Parathyroid adenoma (tissue), 2 donors: ENCODE measurements at regions not wholly inside any gene's neighbourhood (a gene's known extent, or its start where the extent isn't known, plus 50 kb on each side); places are given as distances from the start of the nearest gene placed in this dataset.

Experiments used
- H2AFZ ChIP-seq: fragments of 300-600 bp; sonication (generic); one replicate; pipeline ENCODE4 v1.7.0; 2017; ENCODE audit warnings: antibody characterized with exemption, mild to moderate bottlenecking
- H3K27ac ChIP-seq: fragments of 300-600 bp; sonication (generic); one replicate; pipeline ENCODE4 v1.7.0; 2017
- H3K27me3 ChIP-seq: fragments of 300-600 bp; sonication (generic); one replicate; pipeline ENCODE4 v1.7.0; 2017; ENCODE audit warnings: low read length; ENCODE audit not compliant: control insufficient read depth, insufficient read depth
- H3K36me3 ChIP-seq: fragments of 300-600 bp; sonication (generic); one replicate; pipeline ENCODE4 v1.7.0; 2017; ENCODE audit warnings: low read length; ENCODE audit not compliant: control insufficient read depth, insufficient read depth
- H3K4me1 ChIP-seq: fragments of 300-600 bp; sonication (generic); one replicate; pipeline ENCODE4 v1.7.0; 2017; ENCODE audit warnings: control low read depth
- H3K4me2 ChIP-seq: fragments of 300-600 bp; sonication (generic); one replicate; pipeline ENCODE4 v1.7.0; 2017; ENCODE audit warnings: low read length
- H3K4me3 ChIP-seq: fragments of 300-600 bp; sonication (generic); one replicate; pipeline ENCODE4 v1.7.0; 2017; ENCODE audit warnings: low read depth, low read length
- H3K79me2 ChIP-seq: fragments of 300-600 bp; sonication (generic); one replicate; pipeline ENCODE4 v1.7.0; 2017; ENCODE audit warnings: control low read depth
- H3K9ac ChIP-seq: fragments of 300-600 bp; sonication (generic); one replicate; pipeline ENCODE4 v1.7.0; 2017; ENCODE audit warnings: mild to moderate bottlenecking
- H3K9me3 ChIP-seq: fragments of 300-600 bp; sonication (generic); one replicate; pipeline ENCODE4 v1.7.0; 2017; ENCODE audit warnings: low read length; ENCODE audit not compliant: control insufficient read depth
- CTCF ChIP-seq: fragments of 300-600 bp; sonication (generic); IDR thresholded peaks from one replicate; pipeline ENCODE4 v1.7.0; 2017; ENCODE audit warnings: antibody characterized with exemption, mild to moderate bottlenecking
- donor health status: primary hyperparathyroidism.

GRCh38 chr12:126361804-126362203 is 1296.6 kb downstream of the AACS start:
- Histone ChIP-seq H3K9ac (no peak overlapping the region), H3K4me1 (no peaks in the 10 kb centered on the region), H3K27ac (no peak overlapping the region), H3K79me2 (no peaks in the 10 kb centered on the region), H2AFZ (no peak overlapping the region), H3K9me3 (no peaks in the 10 kb centered on the region), H3K4me2 (no peak overlapping the region), H3K27me3 (no peaks in the 10 kb centered on the region), H3K36me3 (no peaks in the 10 kb centered on the region), H3K4me3 (no peak overlapping the region)
- no peak for TF ChIP-seq CTCF

- Histone ChIP-seq H3K27ac (no peak overlapping the region), H3K79me2 (no peaks in the 10 kb centered on the region), H3K9ac (no peak overlapping the region), H3K36me3 (no peaks in the 10 kb centered on the region), H3K4me3 (no peak overlapping the region), H2AFZ (no peak overlapping the region), H3K4me2 (no peak overlapping the region), H3K27me3 (no peaks in the 10 kb centered on the region), H3K9me3 (no peaks in the 10 kb centered on the region), H3K4me1 (no peaks in the 10 kb centered on the region)
- no peak for TF ChIP-seq CTCF
Observed at GRCh38 chr12:126362493-126362892, 1297.3 kb downstream of the AACS start.

- Histone ChIP-seq H3K4me3 (no peak overlapping the region), H3K27ac (no peak overlapping the region), H2AFZ (no peak overlapping the region), H3K4me1 (no peaks in the 10 kb centered on the region), H3K36me3 (no peaks in the 10 kb centered on the region), H3K9me3 (no peaks in the 10 kb centered on the region), H3K27me3 (no peaks in the 10 kb centered on the region), H3K4me2 (no peak overlapping the region), H3K79me2 (no peaks in the 10 kb centered on the region), H3K9ac (no peak overlapping the region)
- no peak for TF ChIP-seq CTCF
Observed at GRCh38 chr12:126362964-126363363, 1297.7 kb downstream of the AACS start.

GRCh38 chr12:126369487-126370463 is 1304.5 kb downstream of the AACS start:
- Histone ChIP-seq H3K4me1 (no peaks in the 10 kb centered on the region), H3K4me3 (no peak overlapping the region), H3K9me3 (no peaks in the 10 kb centered on the region), H3K27me3 (no peaks in the 10 kb centered on the region), H3K79me2 (no peaks in the 10 kb centered on the region), H3K27ac (no peak overlapping the region), H2AFZ (no peak overlapping the region), H3K9ac (no peak overlapping the region), H3K4me2 (no peak overlapping the region), H3K36me3 (no peaks in the 10 kb centered on the region)
- TF ChIP-seq CTCF, result no peak

- Histone ChIP-seq H3K9me3 (no peaks in the 10 kb centered on the region), H3K4me3 (no peak overlapping the region), H3K4me2 (no peak overlapping the region), H3K79me2 (no peaks in the 10 kb centered on the region), H3K9ac (no peak overlapping the region), H3K36me3 (no peaks in the 10 kb centered on the region), H3K4me1 (no peaks in the 10 kb centered on the region), H3K27me3 (no peaks in the 10 kb centered on the region), H2AFZ (no peak overlapping the region), H3K27ac (no peak overlapping the region)
- no peak for TF ChIP-seq CTCF
Observed at GRCh38 chr12:126383506-126383905, 1318.3 kb downstream of the AACS start.
